H1 (cell line): ENCODE measurements at regions not wholly inside any gene's neighbourhood (a gene's known extent, or its start where the extent isn't known, plus 50 kb on each side); places are given as distances from the start of the nearest gene placed in this dataset.

Experiments
- EZH2 ChIP-seq: fragments of 200-600 bp; sonication (generic); IDR thresholded peaks from 2 replicates; pipeline ENCODE4 v1.7.1; 2012; ENCODE audit warnings: low read depth, mild to moderate bottlenecking, moderate library complexity, low read length, inconsistent platforms; ENCODE audit not compliant: severe bottlenecking
- SP1 ChIP-seq: IDR thresholded peaks from 2 replicates; pipeline ENCODE4 v1.6.1; 2011; ENCODE audit warnings: low read depth, low read length
- YY1 ChIP-seq: IDR thresholded peaks from 2 replicates; pipeline ENCODE4 v1.6.1; 2011; ENCODE audit warnings: low read depth, mild to moderate bottlenecking, low read length
- TF ChIP-seq, protein P1 (sequence below): IDR thresholded peaks from 2 replicates; pipeline ENCODE4 v1.6.1; 2012; ENCODE audit warnings: low read length, inconsistent platforms

DNA sequence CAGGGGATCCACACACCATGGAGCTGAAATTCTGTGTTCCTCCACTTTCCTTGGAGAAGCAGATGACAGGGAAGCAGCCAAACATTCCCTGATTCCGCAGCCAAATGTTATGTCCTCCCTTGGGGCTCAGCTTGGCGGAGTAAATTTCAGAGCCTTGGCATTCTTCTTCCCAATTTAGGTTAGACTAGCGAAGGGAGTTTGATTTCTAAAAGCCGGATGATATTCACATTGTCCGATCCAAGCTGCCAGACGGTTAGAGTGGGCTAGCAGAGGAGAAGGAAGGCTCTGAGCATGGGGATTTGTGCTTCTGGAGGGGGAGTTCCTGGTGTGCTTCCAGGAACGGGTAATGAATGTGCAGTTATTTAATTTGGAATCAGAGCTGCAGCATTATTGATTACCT is 380.4 kb upstream of the EEF2KMT start (continued):
- TF ChIP-seq EZH2 (no peak), YY1 (no peak), SP1 (no peak)
- TF ChIP-seq, protein P1, sequence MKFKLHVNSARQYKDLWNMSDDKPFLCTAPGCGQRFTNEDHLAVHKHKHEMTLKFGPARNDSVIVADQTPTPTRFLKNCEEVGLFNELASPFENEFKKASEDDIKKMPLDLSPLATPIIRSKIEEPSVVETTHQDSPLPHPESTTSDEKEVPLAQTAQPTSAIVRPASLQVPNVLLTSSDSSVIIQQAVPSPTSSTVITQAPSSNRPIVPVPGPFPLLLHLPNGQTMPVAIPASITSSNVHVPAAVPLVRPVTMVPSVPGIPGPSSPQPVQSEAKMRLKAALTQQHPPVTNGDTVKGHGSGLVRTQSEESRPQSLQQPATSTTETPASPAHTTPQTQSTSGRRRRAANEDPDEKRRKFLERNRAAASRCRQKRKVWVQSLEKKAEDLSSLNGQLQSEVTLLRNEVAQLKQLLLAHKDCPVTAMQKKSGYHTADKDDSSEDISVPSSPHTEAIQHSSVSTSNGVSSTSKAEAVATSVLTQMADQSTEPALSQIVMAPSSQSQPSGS, result no peak
